Stomach (tissue), 8 donors: ENCODE measurements at regions not wholly inside any gene's neighbourhood (a gene's known extent, or its start where the extent isn't known, plus 50 kb on each side); places are given as distances from the start of the nearest gene placed in this dataset.

Experiments used
- DNase-seq, 2 donors: peaks; one replicate each; pipeline versions ENCODE4 v3.0.0 to v3.0.0-alpha.2; 2013 to 2019
- H3K27ac ChIP-seq, 5 donors: fragments of 200-600 bp in 4 of 5; sonication (generic) in 4 of 5; one replicate each; pipeline ENCODE4 v1.5.1; 2013 to 2019; ENCODE audit warnings: mild to moderate bottlenecking in 1 of 5, moderate library complexity in 1 of 5
- H3K27me3 ChIP-seq, 3 donors: fragments of 200-600 bp; sonication (generic); one replicate each; pipeline ENCODE4 v1.5.1; 2017 to 2019; ENCODE audit warnings: mixed run types in 1 of 3
- H3K36me3 ChIP-seq, 4 donors: fragments of 200-600 bp; sonication (generic); 1 replicate in 3 of 4; 2 replicates in 1 of 4; pipeline ENCODE4 v1.5.1; 2016 to 2019
- H3K4me1 ChIP-seq, 4 donors: fragments of 200-600 bp; sonication (generic); one replicate each; pipeline ENCODE4 v1.5.1; 2016 to 2019
- H3K4me3 ChIP-seq, 4 donors: fragments of 200-600 bp; sonication (generic) in 3 of 4; one replicate each; pipeline ENCODE4 v1.5.1; 2016 to 2019; ENCODE audit warnings: mild to moderate bottlenecking in 1 of 4
- H3K9me3 ChIP-seq, 4 donors: fragments of 200-600 bp; sonication (generic); one replicate each; pipeline ENCODE4 v1.5.1; 2016 to 2019
- EP300 ChIP-seq: sonication (generic); formaldehyde crosslinking; IDR thresholded peaks from one replicate; pipeline ENCODE4 v1.6.1; 2017; ENCODE audit warnings: antibody characterized with exemption
- POLR2A ChIP-seq, 4 donors: fragments of 450-650 bp; IDR thresholded peaks; one replicate each; pipeline ENCODE4 v1.6.1; 2016; ENCODE audit warnings: antibody characterized with exemption in 4 of 4, control low read depth in 2 of 4, mild to moderate bottlenecking in 1 of 4, moderate library complexity in 1 of 4
- POLR2AphosphoS5 ChIP-seq, 3 donors: sonication (generic); formaldehyde crosslinking; IDR thresholded peaks; one replicate each; pipeline ENCODE4 v1.6.1; 2016; ENCODE audit warnings: antibody characterized with exemption in 3 of 3
- WGBS, 5 donors: extraction: QIAGEN DNeasy Blood & Tissue Kit in 3 of 5; methylation state at CpG; one replicate each; pipeline versions ENCODE4 v1.1.5 to v1.1.7; 2013 to 2018; 5-methylcytosine and 5-hydroxymethylcytosine counted together
- intact Hi-C: fragments of 100-400 bp; cut with DNase I; formaldehyde crosslinking; loops from one replicate; pipeline ENCODE4 v1.15.1; 2023; ENCODE audit warnings: low total_unique reads
- TF ChIP-seq, protein P1 (sequence below), 7 experiments: fragments of 450-650 bp in 4 of 7; fragments of 200-600 bp in 3 of 7; sonication (generic) in 3 of 7; IDR thresholded peaks; one replicate each; pipeline ENCODE4 v1.5.1; 2016 to 2019; ENCODE audit warnings: antibody characterized with exemption in 7 of 7, control low read depth in 2 of 7, mild to moderate bottlenecking in 1 of 7
- donor health status: healthy with polysubstance abuse.
- donor health status: Bipolar disorder and iron deficiency.
- donor health status: healthy.

DNA sequence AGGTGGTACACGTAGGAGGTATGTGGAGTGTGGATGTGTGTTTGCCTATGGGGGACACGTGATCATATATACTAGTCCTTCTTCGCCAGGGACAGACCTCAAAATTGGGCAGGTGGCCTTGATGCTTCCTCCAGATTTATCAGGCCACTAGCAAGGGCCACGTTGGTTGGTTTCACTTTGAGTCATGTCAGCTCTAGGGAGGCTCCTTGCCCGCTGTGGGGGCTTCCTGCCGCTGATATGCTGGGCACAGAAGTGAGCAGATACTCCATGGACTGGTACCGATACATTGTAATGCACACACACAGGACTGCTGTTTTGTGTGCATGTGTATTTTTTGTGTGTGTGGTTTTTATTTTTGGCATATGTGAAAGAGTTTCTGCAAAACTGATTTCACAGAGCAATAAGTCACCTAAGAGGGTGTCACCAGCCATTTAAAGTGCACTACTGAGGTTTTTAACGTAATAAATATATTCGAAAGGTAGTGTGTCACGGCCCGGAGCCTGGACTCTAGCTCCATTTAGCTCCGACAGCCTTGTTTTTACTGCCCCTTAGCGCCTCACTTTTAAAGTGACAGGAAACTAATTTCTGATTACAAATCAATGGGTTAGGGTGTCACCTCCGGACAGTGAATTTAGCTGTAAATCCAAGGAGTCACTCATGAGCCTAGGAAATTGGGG, 605.5 kb upstream of the SALL1 start:
- WGBS, 5 donors, result 69 to 79% (median 71%) methylated on average over 14 of the region's 14 CpGs
- peaks cover 0 to 10% (median 6%) of the 10 kb centered on the region in 4 donors for H3K4me1 ChIP-seq
- no peak overlapping the region for H3K4me3 ChIP-seq
- no peaks in the 10 kb centered on the region for H3K9me3 ChIP-seq
- DNase-seq, result no peak
- no peaks in the 10 kb centered on the region for H3K36me3 ChIP-seq
- no peak overlapping the region for H3K27ac ChIP-seq
- TF ChIP-seq, protein P1, sequence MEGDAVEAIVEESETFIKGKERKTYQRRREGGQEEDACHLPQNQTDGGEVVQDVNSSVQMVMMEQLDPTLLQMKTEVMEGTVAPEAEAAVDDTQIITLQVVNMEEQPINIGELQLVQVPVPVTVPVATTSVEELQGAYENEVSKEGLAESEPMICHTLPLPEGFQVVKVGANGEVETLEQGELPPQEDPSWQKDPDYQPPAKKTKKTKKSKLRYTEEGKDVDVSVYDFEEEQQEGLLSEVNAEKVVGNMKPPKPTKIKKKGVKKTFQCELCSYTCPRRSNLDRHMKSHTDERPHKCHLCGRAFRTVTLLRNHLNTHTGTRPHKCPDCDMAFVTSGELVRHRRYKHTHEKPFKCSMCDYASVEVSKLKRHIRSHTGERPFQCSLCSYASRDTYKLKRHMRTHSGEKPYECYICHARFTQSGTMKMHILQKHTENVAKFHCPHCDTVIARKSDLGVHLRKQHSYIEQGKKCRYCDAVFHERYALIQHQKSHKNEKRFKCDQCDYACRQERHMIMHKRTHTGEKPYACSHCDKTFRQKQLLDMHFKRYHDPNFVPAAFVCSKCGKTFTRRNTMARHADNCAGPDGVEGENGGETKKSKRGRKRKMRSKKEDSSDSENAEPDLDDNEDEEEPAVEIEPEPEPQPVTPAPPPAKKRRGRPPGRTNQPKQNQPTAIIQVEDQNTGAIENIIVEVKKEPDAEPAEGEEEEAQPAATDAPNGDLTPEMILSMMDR (IDR thresholded peaks at IDR 0.05), result no peak
- TF ChIP-seq POLR2AphosphoS5 (IDR thresholded peaks at IDR 0.05), result no peak
- intact Hi-C loops, result no loop called here
- H3K27me3 ChIP-seq, result peaks cover 0 to 35% (median 0%) of the 10 kb centered on the region in 3 donors

DNA sequence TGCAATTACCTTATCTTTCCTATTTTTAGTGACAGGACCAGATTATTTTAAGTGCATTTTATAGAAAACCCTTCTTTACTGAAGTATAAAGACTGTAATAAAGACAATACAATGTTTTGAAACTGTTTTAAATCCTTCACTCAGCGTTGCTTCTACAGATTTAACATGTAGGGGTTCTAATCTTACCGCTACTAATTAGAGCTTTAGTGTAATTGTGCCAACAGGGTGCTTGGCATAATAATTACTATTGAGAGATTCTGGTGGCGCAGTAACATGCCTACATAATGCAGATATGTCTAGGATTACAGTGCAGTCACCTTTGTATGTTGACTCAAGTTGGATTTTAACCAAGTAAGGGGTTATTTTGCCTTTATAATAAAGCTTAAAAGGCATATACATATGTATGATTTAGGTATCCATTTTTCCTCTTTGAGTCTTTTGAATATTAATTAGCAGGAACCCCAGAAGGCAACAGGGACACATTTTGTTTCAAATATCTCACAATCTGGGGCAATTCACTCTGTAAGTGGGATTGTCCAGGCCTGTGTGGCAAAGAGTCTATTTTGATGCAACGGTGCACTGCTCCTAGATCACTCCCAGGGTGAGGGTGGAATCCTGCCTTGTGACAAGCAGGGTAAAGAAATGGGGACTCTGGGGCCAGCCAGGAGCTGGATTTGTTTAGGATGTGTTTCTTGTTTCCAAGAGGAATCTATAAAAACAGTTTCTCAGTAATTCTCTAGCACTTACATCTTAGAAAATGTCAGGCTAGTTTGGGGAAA, 604.7 kb upstream of the SALL1 start:
- 47 to 70% (median 53%) methylated on average over 4 of the region's 4 CpGs for WGBS, 5 donors

GRCh38 chr16:51755039-51755501, 604.0 kb upstream of the SALL1 start:
- H3K27me3 ChIP-seq, result peaks cover 0 to 29% (median 0%) of the 10 kb centered on the region in 3 donors
- DNase-seq, result no peak
- 30 to 36% (median 33%) methylated on average over 8 to 12 of the region's 12 CpGs for WGBS, 5 donors
- H3K4me1 ChIP-seq, result no peaks in the 10 kb centered on the region
- H3K9me3 ChIP-seq, result no peaks in the 10 kb centered on the region
- intact Hi-C loops, result no loop called here
- no peak overlapping the region for H3K4me3 ChIP-seq
- H3K27ac ChIP-seq, result no peak overlapping the region
- H3K36me3 ChIP-seq, result no peaks in the 10 kb centered on the region
- TF ChIP-seq POLR2A (IDR thresholded peaks at IDR 0.05) (no peak), EP300 (no peak), POLR2AphosphoS5 (IDR thresholded peaks at IDR 0.05) (no peak)
- TF ChIP-seq, protein P1 (IDR thresholded peaks at IDR 0.05), result no peak

More for the DNA sequence above, 604.7 kb upstream of the SALL1 start:
- H3K27ac ChIP-seq, result no peak overlapping the region
- no peaks in the 10 kb centered on the region for H3K36me3 ChIP-seq
- intact Hi-C loops, result no loop called here
- TF ChIP-seq POLR2A (IDR thresholded peaks at IDR 0.05) (no peak), EP300 (no peak), POLR2AphosphoS5 (IDR thresholded peaks at IDR 0.05) (no peak)
- TF ChIP-seq, protein P1 (IDR thresholded peaks at IDR 0.05), result no peak
- H3K4me3 ChIP-seq, result no peak overlapping the region
- no peaks in the 10 kb centered on the region for H3K9me3 ChIP-seq
- no peak for DNase-seq
- H3K27me3 ChIP-seq, result peaks cover 0 to 30% (median 0%) of the 10 kb centered on the region in 3 donors
- H3K4me1 ChIP-seq, result peaks cover 0 to 2% (median 0%) of the 10 kb centered on the region in 4 donors

- TF ChIP-seq POLR2AphosphoS5 (IDR thresholded peaks at IDR 0.05) (no peak), EP300 (no peak), POLR2A (IDR thresholded peaks at IDR 0.05) (no peak)
- TF ChIP-seq, protein P1 (IDR thresholded peaks at IDR 0.05), result no peak
- H3K36me3 ChIP-seq, result no peaks in the 10 kb centered on the region
- H3K27me3 ChIP-seq, result peaks cover 0 to 19% (median 0%) of the 10 kb centered on the region in 3 donors
- no peak for DNase-seq
- no peak overlapping the region for H3K27ac ChIP-seq
- no peaks in the 10 kb centered on the region for H3K4me1 ChIP-seq
- intact Hi-C loops, result no loop called here
- H3K9me3 ChIP-seq, result no peaks in the 10 kb centered on the region
- WGBS, 5 donors, result 41 to 66% (median 61%) methylated on average over 1 of the region's 1 CpG
- H3K4me3 ChIP-seq, result no peak overlapping the region
Observed at GRCh38 chr16:51753467-51754127, 602.5 kb upstream of the SALL1 start.
